ENCODE measurements at regions not wholly inside any gene's neighbourhood (a gene's known extent, or its start where the extent isn't known, plus 50 kb on each side); places are given as distances from the start of the nearest gene placed in this dataset.

- TF ChIP-seq ZBTB33 (IDR thresholded peaks at IDR 0.05) (no peak), HNF4G (IDR thresholded peaks at IDR 0.05) (no peak), HNF4A (conservative IDR thresholded peaks at IDR 0.05) (no peak), GABPA (IDR thresholded peaks at IDR 0.05 in 1 of 2, conservative IDR thresholded peaks at IDR 0.05 in 1 of 2) (no peak), SP1 (IDR thresholded peaks at IDR 0.05) (no peak), NR2F2 (IDR thresholded peaks at IDR 0.05) (no peak), RAD21 (IDR thresholded peaks at IDR 0.05) (no peak)
Measured at GRCh38 chr18:68548904-68549870, 165.7 kb downstream of the TMX3 start (continued).

- no peak overlapping the region for H3K27ac ChIP-seq (ENCODE audit: low read depth in 1 of 2, low read length in 2 of 2)
- no peaks in the 10 kb centered on the region for H3K9me3 ChIP-seq (ENCODE audit: control insufficient read depth in 4 of 4, low read length in 3 of 4)
- TF ChIP-seq SP1 (IDR thresholded peaks at IDR 0.05) (no peak), NR2F2 (IDR thresholded peaks at IDR 0.05) (no peak), JUND (IDR thresholded peaks at IDR 0.05) (no peak), REST (IDR thresholded peaks at IDR 0.05) (no peak), CTCF (IDR thresholded peaks at IDR 0.05; ENCODE audit: low read depth, low read length, missing input control) (no peak)
- no peaks in the 10 kb centered on the region for H3K27me3 ChIP-seq (ENCODE audit: control insufficient read depth in 4 of 4, insufficient read depth in 4 of 4, low read length in 3 of 4)
- DNase-seq (ENCODE audit: low spot score): no peak
- H3K4me3 ChIP-seq (ENCODE audit: low read depth in 1 of 3, low read length in 3 of 3): no peak overlapping the region
- 72% methylated on average over 2 of the region's 2 CpGs for WGBS
- H3K9ac ChIP-seq (ENCODE audit: low read depth in 1 of 2, low read length in 2 of 2): no peak overlapping the region
- H3K4me1 ChIP-seq (ENCODE audit: control insufficient read depth in 4 of 4, insufficient read depth in 4 of 4, low read length in 3 of 4): no peaks in the 10 kb centered on the region
- no peaks in the 10 kb centered on the region for H3K36me3 ChIP-seq (ENCODE audit: control insufficient read depth in 4 of 4, insufficient read depth in 3 of 4, low read depth in 1 of 4, low read length in 3 of 4)
Measured at GRCh38 chr18:68543344-68543743, 171.6 kb downstream of the TMX3 start.

- H3K4me1 ChIP-seq (ENCODE audit: control insufficient read depth in 4 of 4, insufficient read depth in 4 of 4, low read length in 3 of 4): no peaks in the 10 kb centered on the region
- H3K9me3 ChIP-seq (ENCODE audit: control insufficient read depth in 4 of 4, low read length in 3 of 4): no peaks in the 10 kb centered on the region
- H3K27ac ChIP-seq (ENCODE audit: low read depth in 1 of 2, low read length in 2 of 2): no peak overlapping the region
- no peak overlapping the region for H3K4me3 ChIP-seq (ENCODE audit: low read depth in 1 of 3, low read length in 3 of 3)
- TF ChIP-seq ZBTB33 (IDR thresholded peaks at IDR 0.05) (no peak), MAX (IDR thresholded peaks at IDR 0.05) (no peak), TAF1 (conservative IDR thresholded peaks at IDR 0.05) (no peak), FOXA2 (IDR thresholded peaks at IDR 0.05) (no peak), ATF3 (IDR thresholded peaks at IDR 0.05) (no peak)
- DNase-seq (ENCODE audit: low spot score): no peak
- no peak overlapping the region for H3K9ac ChIP-seq (ENCODE audit: low read depth in 1 of 2, low read length in 2 of 2)
- no peaks in the 10 kb centered on the region for H3K27me3 ChIP-seq (ENCODE audit: control insufficient read depth in 4 of 4, insufficient read depth in 4 of 4, low read length in 3 of 4)
- H3K36me3 ChIP-seq (ENCODE audit: control insufficient read depth in 4 of 4, insufficient read depth in 3 of 4, low read depth in 1 of 4, low read length in 3 of 4): no peaks in the 10 kb centered on the region
- WGBS: 81% methylated on average over 1 of the region's 1 CpG
Measured at GRCh38 chr18:68542846-68543245, 172.1 kb downstream of the TMX3 start.

All from liver (tissue), 8 donors.